ENCODE measurements at regions not wholly inside any gene's neighbourhood (a gene's known extent, or its start where the extent isn't known, plus 50 kb on each side); places are given as distances from the start of the nearest gene placed in this dataset.

GRCh38 chr6:97586344-97586743 lies 303.3 kb upstream of the MMS22L start:
- DNase-seq (ENCODE audit: low spot score): peak; percentile 4

- DNase-seq (ENCODE audit: low spot score): no peak
Observed at GRCh38 chr6:97591955-97592354, 308.9 kb upstream of the MMS22L start.

- DNase-seq (ENCODE audit: low spot score): peak; percentile 57
Observed at GRCh38 chr6:97594844-97595243, 311.8 kb upstream of the MMS22L start.

GRCh38 chr6:97621111-97621510 lies 338.1 kb upstream of the MMS22L start:
- no peak for DNase-seq (ENCODE audit: low spot score)

GRCh38 chr6:97626671-97627441 lies 343.8 kb upstream of the MMS22L start:
- DNase-seq (ENCODE audit: low spot score): peak; percentile 5

- DNase-seq (ENCODE audit: low spot score): no peak
Observed at GRCh38 chr6:97629180-97629579, 346.2 kb upstream of the MMS22L start.

- DNase-seq (ENCODE audit: low spot score): peak; percentile 3
Observed at GRCh38 chr6:97630604-97631003, 347.6 kb upstream of the MMS22L start.

- DNase-seq (ENCODE audit: low spot score): no peak
Observed at GRCh38 chr6:97632341-97632740, 349.3 kb upstream of the MMS22L start.

GRCh38 chr6:97639702-97640101 lies 356.7 kb upstream of the MMS22L start:
- DNase-seq (ENCODE audit: low spot score): no peak

- DNase-seq (ENCODE audit: low spot score): no peak
Observed at GRCh38 chr6:97644353-97644752, 361.3 kb upstream of the MMS22L start.

GRCh38 chr6:97645757-97646156 lies 362.7 kb upstream of the MMS22L start:
- no peak for DNase-seq (ENCODE audit: low spot score)

- no peak for DNase-seq (ENCODE audit: low spot score)
Observed at GRCh38 chr6:97653076-97653475, 370.1 kb upstream of the MMS22L start.

- DNase-seq (ENCODE audit: low spot score): no peak
Observed at GRCh38 chr6:97653517-97653916, 370.5 kb upstream of the MMS22L start.

GRCh38 chr6:97654674-97655073 lies 371.7 kb upstream of the MMS22L start:
- no peak for DNase-seq (ENCODE audit: low spot score)

GRCh38 chr6:97656236-97656635 lies 373.2 kb upstream of the MMS22L start:
- DNase-seq (ENCODE audit: low spot score): no peak

GRCh38 chr6:97656706-97657350 lies 373.8 kb upstream of the MMS22L start:
- no peak for DNase-seq (ENCODE audit: low spot score)

GRCh38 chr6:97658090-97658489 lies 375.1 kb upstream of the MMS22L start:
- no peak for DNase-seq (ENCODE audit: low spot score)

- no peak for DNase-seq (ENCODE audit: low spot score)
Observed at GRCh38 chr6:97663252-97663651, 380.2 kb upstream of the MMS22L start.

GRCh38 chr6:97665446-97665845 lies 382.4 kb upstream of the MMS22L start:
- DNase-seq (ENCODE audit: low spot score): no peak

- DNase-seq (ENCODE audit: low spot score): no peak
Observed at GRCh38 chr6:97666889-97667288, 383.9 kb upstream of the MMS22L start.

GRCh38 chr6:97668716-97669115 lies 385.7 kb upstream of the MMS22L start:
- no peak for DNase-seq (ENCODE audit: low spot score)

- peak; percentile 1 for DNase-seq (ENCODE audit: low spot score)
Observed at GRCh38 chr6:97669191-97670031, 386.4 kb upstream of the MMS22L start.

GRCh38 chr6:97674802-97675201 lies 391.8 kb upstream of the MMS22L start:
- no peak for DNase-seq (ENCODE audit: low spot score)

Data from A172 (cell line).